Tibial artery (tissue), 4 donors: ENCODE measurements at regions not wholly inside any gene's neighbourhood (a gene's known extent, or its start where the extent isn't known, plus 50 kb on each side); places are given as distances from the start of the nearest gene placed in this dataset.

ENCODE experiments used
- DNase-seq, 2 donors: peaks; one replicate each; pipeline ENCODE4 v3.0.0-alpha.2; 2019
- H3K27ac ChIP-seq, 2 donors: fragments of 200-600 bp; sonication (generic) in 1 of 2; 1 replicate in 1 of 2; 2 replicates in 1 of 2; pipeline ENCODE4 v1.5.1; 2018 to 2019; ENCODE audit warnings: mild to moderate bottlenecking in 1 of 2
- H3K27me3 ChIP-seq, 2 donors: fragments of 200-600 bp; sonication (generic) in 1 of 2; one replicate each; pipeline versions ENCODE4 v1.5.1 to v1.6.0; 2016 to 2019
- H3K36me3 ChIP-seq, 3 donors: fragments of 200-600 bp; sonication (generic) in 2 of 3; one replicate each; pipeline ENCODE4 v1.5.1; 2016 to 2019; ENCODE audit warnings: mild to moderate bottlenecking in 2 of 3
- H3K4me1 ChIP-seq, 4 donors: fragments of 200-600 bp; sonication (generic) in 2 of 4; 1 replicate in 3 of 4; 2 replicates in 1 of 4; pipeline ENCODE4 v1.5.1; 2016 to 2019
- H3K4me3 ChIP-seq, 2 donors: fragments of 200-600 bp; sonication (generic) in 1 of 2; 1 replicate in 1 of 2; 2 replicates in 1 of 2; pipeline ENCODE4 v1.5.1; 2018 to 2019; ENCODE audit warnings: mild to moderate bottlenecking in 2 of 2
- H3K9me3 ChIP-seq, 3 donors: fragments of 200-600 bp; sonication (generic) in 1 of 3; one replicate each; pipeline ENCODE4 v1.5.1; 2016 to 2019
- CTCF ChIP-seq, 2 experiments: fragments of 200-600 bp in 1 of 2; fragments of 450-650 bp in 1 of 2; IDR thresholded peaks; one replicate each; pipeline ENCODE4 v1.5.1; 2017 to 2019; ENCODE audit warnings: antibody characterized with exemption in 2 of 2, mild to moderate bottlenecking in 1 of 2, moderate library complexity in 1 of 2
- intact Hi-C: fragments of 100-400 bp; cut with DNase I; formaldehyde crosslinking; loops from one replicate; pipeline ENCODE4 v1.15.0; 2023; ENCODE audit warnings: low total_unique reads

- no peaks in the 10 kb centered on the region for H3K36me3 ChIP-seq
- no peak for DNase-seq
Observed at GRCh38 chr13:81778350-81778749, 1437.4 kb upstream of the SPRY2 start.

GRCh38 chr13:81773263-81773662, 1432.3 kb upstream of the SPRY2 start:
- DNase-seq = no peak
- no peak for TF ChIP-seq CTCF (IDR thresholded peaks at IDR 0.05)
- no peaks in the 10 kb centered on the region for H3K36me3 ChIP-seq
- intact Hi-C loops = no loop called here
- no peaks in the 10 kb centered on the region for H3K4me1 ChIP-seq
- no peak overlapping the region for H3K27ac ChIP-seq
- no peak overlapping the region for H3K4me3 ChIP-seq
- no peaks in the 10 kb centered on the region for H3K27me3 ChIP-seq
- no peaks in the 10 kb centered on the region for H3K9me3 ChIP-seq

More at GRCh38 chr13:81778350-81778749, 1437.4 kb upstream of the SPRY2 start:
- Histone ChIP-seq H3K4me1 (no peaks in the 10 kb centered on the region), H3K4me3 (no peak overlapping the region), H3K9me3 (no peaks in the 10 kb centered on the region), H3K27me3 (no peaks in the 10 kb centered on the region), H3K27ac (no peak overlapping the region)
- intact Hi-C loops = no loop called here
- no peak for TF ChIP-seq CTCF (IDR thresholded peaks at IDR 0.05)

GRCh38 chr13:81771951-81772350, 1431.0 kb upstream of the SPRY2 start:
- Histone ChIP-seq H3K4me3 (no peak overlapping the region), H3K4me1 (no peaks in the 10 kb centered on the region), H3K27ac (no peak overlapping the region), H3K9me3 (no peaks in the 10 kb centered on the region), H3K27me3 (no peaks in the 10 kb centered on the region), H3K36me3 (no peaks in the 10 kb centered on the region)
- TF ChIP-seq CTCF (IDR thresholded peaks at IDR 0.05) = no peak
- DNase-seq = no peak
- intact Hi-C loops = no loop called here

DNA sequence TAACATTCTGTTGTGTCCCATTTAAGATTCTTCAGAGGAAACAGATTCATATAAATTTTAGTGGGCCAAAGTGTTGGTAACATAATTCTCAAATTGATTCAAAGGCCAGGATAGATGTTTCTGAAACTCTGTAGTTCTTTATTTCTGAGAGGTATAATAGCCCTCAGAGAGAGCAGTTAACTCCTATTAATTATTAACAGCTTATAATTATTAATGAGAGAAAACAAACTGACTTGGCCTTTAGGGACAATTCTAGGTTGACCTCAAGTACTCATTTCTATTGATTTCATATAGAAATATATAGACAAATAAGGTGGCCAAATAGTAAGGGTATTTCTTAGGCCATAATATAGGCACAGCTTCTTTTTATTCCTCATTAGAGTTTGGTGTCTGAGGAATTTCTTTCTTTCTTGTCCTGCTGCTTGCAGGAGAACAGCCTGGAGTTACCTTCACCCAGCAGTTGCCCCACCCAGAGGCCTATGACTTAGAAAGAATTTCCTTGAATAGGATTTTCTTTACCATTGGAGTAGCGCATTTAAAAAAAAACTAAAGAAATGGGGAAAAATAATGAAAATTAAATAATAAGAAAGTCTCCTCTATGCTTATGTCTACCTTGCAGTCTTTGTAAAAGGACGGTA, 1430.1 kb upstream of the SPRY2 start:
- no peak for TF ChIP-seq CTCF (IDR thresholded peaks at IDR 0.05)
- no peak for DNase-seq
- H3K36me3 ChIP-seq = no peaks in the 10 kb centered on the region
- intact Hi-C loops = no loop called here
- H3K27me3 ChIP-seq = no peaks in the 10 kb centered on the region
- no peak overlapping the region for H3K27ac ChIP-seq
- no peaks in the 10 kb centered on the region for H3K9me3 ChIP-seq
- no peak overlapping the region for H3K4me3 ChIP-seq
- no peaks in the 10 kb centered on the region for H3K4me1 ChIP-seq

- no peaks in the 10 kb centered on the region for H3K36me3 ChIP-seq
- intact Hi-C loops = no loop called here
Observed at GRCh38 chr13:81762449-81762848, 1421.5 kb upstream of the SPRY2 start.

More at GRCh38 chr13:81762449-81762848, 1421.5 kb upstream of the SPRY2 start:
- Histone ChIP-seq H3K27me3 (no peaks in the 10 kb centered on the region), H3K27ac (no peak overlapping the region), H3K9me3 (no peaks in the 10 kb centered on the region), H3K4me3 (no peak overlapping the region), H3K4me1 (no peaks in the 10 kb centered on the region)
- TF ChIP-seq CTCF (IDR thresholded peaks at IDR 0.05) = no peak
- no peak for DNase-seq
